RPMI8226 (cell line): ENCODE measurements at regions not wholly inside any gene's neighbourhood (a gene's known extent, or its start where the extent isn't known, plus 50 kb on each side); places are given as distances from the start of the nearest gene placed in this dataset.

ENCODE experiments used
- DNase-seq: peaks from one replicate; pipeline ENCODE4 v3.0.0-alpha.2; 2015

- DNase-seq: no peak
These were observed 328.2 kb upstream of the SPRY2 start for GRCh38 chr13:80669112-80669511.

GRCh38 chr13:80668452-80668851 lies 327.5 kb upstream of the SPRY2 start:
- DNase-seq: no peak

GRCh38 chr13:80666782-80667552 lies 326.0 kb upstream of the SPRY2 start:
- no peak for DNase-seq

GRCh38 chr13:80665792-80666333 lies 324.9 kb upstream of the SPRY2 start:
- DNase-seq: no peak

GRCh38 chr13:80664950-80665349 lies 324.0 kb upstream of the SPRY2 start:
- DNase-seq: no peak

- DNase-seq: no peak
These were observed 322.9 kb upstream of the SPRY2 start for GRCh38 chr13:80663788-80664187.

- DNase-seq: no peak
These were observed 317.8 kb upstream of the SPRY2 start for GRCh38 chr13:80658705-80659104.

- DNase-seq: no peak
These were observed 315.6 kb upstream of the SPRY2 start for GRCh38 chr13:80656512-80656904.

GRCh38 chr13:80655778-80656511 lies 315.0 kb upstream of the SPRY2 start:
- DNase-seq: no peak

GRCh38 chr13:80654638-80655249 lies 313.8 kb upstream of the SPRY2 start:
- DNase-seq: no peak

GRCh38 chr13:80649274-80649673 lies 308.3 kb upstream of the SPRY2 start:
- no peak for DNase-seq

GRCh38 chr13:80642641-80643040 lies 301.7 kb upstream of the SPRY2 start:
- no peak for DNase-seq

GRCh38 chr13:80633251-80633650 lies 292.3 kb upstream of the SPRY2 start:
- no peak for DNase-seq

- DNase-seq: no peak
These were observed 289.8 kb upstream of the SPRY2 start for GRCh38 chr13:80630685-80631121.

GRCh38 chr13:80618781-80619180 lies 277.9 kb upstream of the SPRY2 start:
- no peak for DNase-seq

GRCh38 chr13:80612804-80613203 lies 271.9 kb upstream of the SPRY2 start:
- no peak for DNase-seq

GRCh38 chr13:80611310-80611709 lies 270.4 kb upstream of the SPRY2 start:
- DNase-seq: no peak

GRCh38 chr13:80605716-80606115 lies 264.8 kb upstream of the SPRY2 start:
- no peak for DNase-seq

GRCh38 chr13:80605011-80605410 lies 264.1 kb upstream of the SPRY2 start:
- no peak for DNase-seq

GRCh38 chr13:80604098-80604497 lies 263.2 kb upstream of the SPRY2 start:
- DNase-seq: peak; percentile 2

GRCh38 chr13:80603351-80603750 lies 262.4 kb upstream of the SPRY2 start:
- DNase-seq: no peak

- DNase-seq: no peak
These were observed 258.8 kb upstream of the SPRY2 start for GRCh38 chr13:80599765-80600164.

- DNase-seq: no peak
These were observed 257.3 kb upstream of the SPRY2 start for GRCh38 chr13:80598189-80598588.
